C4-2B (cell line): ENCODE measurements at regions not wholly inside any gene's neighbourhood (a gene's known extent, or its start where the extent isn't known, plus 50 kb on each side); places are given as distances from the start of the nearest gene placed in this dataset.

ENCODE experiments used
- H3K27ac ChIP-seq: fragments of 450-650 bp; 2 replicates; pipeline ENCODE4 v1.5.1; 2017
- CTCF ChIP-seq: fragments of 450-650 bp; conservative IDR thresholded peaks from 2 replicates; pipeline ENCODE4 v1.5.1; 2017; ENCODE audit warnings: mild to moderate bottlenecking
- ZFX ChIP-seq: fragments of 450-650 bp; IDR thresholded peaks from 2 replicates; pipeline ENCODE4 v1.6.1; 2017

GRCh38 chr3:43869491-43869890 lies 178.8 kb downstream of the ABHD5 start:
- H3K27ac ChIP-seq = no peak overlapping the region
- TF ChIP-seq ZFX (no peak), CTCF (no peak)

- no peak overlapping the region for H3K27ac ChIP-seq
- TF ChIP-seq ZFX = no peak
- TF ChIP-seq CTCF = no peak
Measured at GRCh38 chr3:43870120-43870519, 179.4 kb downstream of the ABHD5 start.

- no peak overlapping the region for H3K27ac ChIP-seq
- TF ChIP-seq CTCF = no peak
- no peak for TF ChIP-seq ZFX
Measured at GRCh38 chr3:43870844-43871626, 180.3 kb downstream of the ABHD5 start.

GRCh38 chr3:43871627-43872245 lies 181.0 kb downstream of the ABHD5 start:
- no peak overlapping the region for H3K27ac ChIP-seq

GRCh38 chr3:43872301-43872700 lies 181.6 kb downstream of the ABHD5 start:
- TF ChIP-seq CTCF = no peak
- no peak for TF ChIP-seq ZFX
- H3K27ac ChIP-seq = no peak overlapping the region

More at GRCh38 chr3:43871627-43872245, 181.0 kb downstream of the ABHD5 start:
- TF ChIP-seq CTCF (no peak), ZFX (no peak)

- H3K27ac ChIP-seq = no peak overlapping the region
- TF ChIP-seq ZFX = no peak
- no peak for TF ChIP-seq CTCF
Measured at GRCh38 chr3:43872901-43873300, 182.2 kb downstream of the ABHD5 start.

GRCh38 chr3:43873723-43874122 lies 183.0 kb downstream of the ABHD5 start:
- TF ChIP-seq ZFX = no peak
- TF ChIP-seq CTCF = no peak
- no peak overlapping the region for H3K27ac ChIP-seq
